ENCODE measurements at regions not wholly inside any gene's neighbourhood (a gene's known extent, or its start where the extent isn't known, plus 50 kb on each side); places are given as distances from the start of the nearest gene placed in this dataset.

DNA sequence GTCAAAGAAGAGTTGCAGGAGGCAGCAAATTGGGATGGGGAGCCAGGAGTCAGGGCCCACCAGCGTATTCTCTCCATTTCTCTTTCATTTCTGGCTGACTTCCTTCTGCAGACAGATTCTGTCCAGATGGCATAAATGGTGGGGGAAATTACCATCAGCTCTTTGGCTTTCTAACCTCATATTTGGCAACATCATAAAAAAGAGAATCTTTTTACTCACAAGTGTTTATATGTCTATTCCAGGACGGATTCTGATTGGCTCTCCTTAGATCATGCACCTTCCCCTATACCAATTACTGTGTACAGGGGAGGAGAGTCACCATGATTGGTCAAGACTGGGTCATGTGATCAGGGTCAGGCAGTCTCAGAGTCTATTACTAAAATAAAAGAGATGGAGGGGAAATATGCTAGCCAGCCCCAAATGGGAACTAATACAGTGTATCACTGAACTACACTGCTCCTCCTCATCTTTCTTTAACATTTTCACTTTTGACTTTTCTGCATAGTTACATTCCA is 537.1 kb upstream of the EEF2KMT start:
- no peak for DNase-seq

DNA sequence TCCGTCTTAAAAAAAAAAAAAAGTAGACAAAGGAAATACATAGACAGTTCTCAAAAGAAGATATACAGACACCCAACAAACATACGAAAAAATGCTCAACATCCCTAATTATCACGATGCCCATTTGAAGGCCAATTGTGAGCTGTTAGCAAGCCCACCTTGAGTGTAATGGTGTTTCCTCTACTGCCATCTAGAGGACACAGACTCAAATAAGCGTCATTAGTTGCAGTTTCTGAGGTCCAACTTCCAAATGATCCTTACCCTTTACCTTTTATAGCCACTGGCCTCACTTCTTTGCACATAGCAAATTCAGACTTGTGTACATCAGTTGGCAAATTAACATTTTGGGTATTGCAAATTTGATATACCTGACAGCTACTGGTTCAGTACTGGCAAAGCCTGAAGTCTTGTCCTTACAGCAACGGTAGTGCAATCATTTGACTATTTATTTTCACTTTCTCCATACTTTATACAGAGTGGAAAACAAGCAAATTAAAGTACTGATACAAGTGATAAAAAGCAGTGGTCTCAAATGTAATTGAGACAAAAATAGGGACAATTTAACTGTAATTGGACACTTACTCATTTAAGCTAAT is 536.3 kb upstream of the EEF2KMT start:
- no peak for DNase-seq

DNA sequence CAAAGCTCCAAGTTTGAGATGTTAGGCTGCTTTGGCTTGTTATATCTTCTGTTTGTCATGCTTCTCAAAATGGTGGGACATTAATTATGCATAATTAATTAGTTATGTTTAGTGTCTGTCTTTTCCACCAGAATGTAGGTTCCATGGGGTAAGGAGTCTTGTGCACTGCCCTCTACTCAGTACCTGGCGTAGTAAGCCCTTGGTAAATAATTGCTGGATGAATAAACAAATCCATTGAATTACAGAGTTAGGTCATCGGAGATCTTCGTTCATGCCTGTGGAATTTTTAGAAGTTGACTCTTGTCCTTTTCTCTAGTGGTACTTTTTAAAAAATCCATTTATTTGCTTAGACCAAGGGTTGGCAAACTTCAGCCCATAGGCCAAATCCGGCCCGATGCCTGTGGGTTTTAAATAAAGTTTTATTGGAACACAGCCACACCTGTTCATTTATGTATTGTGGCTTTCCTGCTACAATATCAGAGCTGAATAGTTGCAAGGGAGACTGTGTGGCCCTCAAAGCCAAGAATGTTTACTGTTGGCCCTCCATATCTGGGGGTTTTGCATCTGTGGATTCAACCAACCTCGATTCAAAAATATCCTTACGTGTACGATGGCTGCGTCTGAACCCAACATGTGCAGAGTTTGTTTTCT is 524.8 kb upstream of the EEF2KMT start:
- no peak for DNase-seq

DNA sequence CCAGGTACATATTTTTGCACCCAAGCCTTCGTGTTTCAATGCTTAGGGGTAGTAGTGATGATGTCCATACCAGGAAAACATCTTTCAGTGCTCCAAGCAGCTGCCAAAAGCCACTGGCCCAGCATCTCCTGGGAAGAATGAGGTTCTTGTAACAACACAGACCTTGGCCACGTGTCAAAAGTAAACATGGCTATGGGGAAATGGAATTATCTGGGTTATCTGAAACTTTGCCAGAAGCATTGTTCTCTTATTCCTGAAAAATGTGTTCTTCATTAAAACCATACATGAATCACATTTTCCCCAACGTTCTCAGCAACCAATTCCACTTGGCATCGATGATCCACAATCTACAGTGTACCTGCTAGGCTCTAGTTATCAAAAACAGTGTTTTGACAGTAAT is 524.2 kb upstream of the EEF2KMT start:
- DNase-seq, result no peak

DNA sequence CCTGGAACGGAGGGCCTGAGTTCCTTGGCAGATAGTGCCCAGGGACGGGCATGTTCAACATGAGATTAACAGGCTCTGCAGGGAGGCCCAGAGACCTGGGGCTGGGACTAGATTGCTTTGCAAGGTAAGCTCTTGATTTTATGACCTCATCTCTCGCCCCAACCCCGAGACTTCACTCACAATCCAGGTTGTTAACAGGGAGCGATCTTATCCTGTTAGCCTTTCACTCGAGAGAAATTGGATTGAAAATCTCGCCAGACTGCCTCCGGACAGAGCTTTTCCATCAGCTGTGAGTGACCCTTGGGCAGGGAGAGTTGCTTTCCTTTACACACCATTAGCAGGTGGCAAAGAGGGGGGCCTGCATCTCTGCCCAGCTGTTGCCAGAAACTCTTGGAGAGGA is 521.7 kb upstream of the EEF2KMT start:
- DNase-seq, result no peak

- no peak for DNase-seq
These were observed 519.2 kb upstream of the EEF2KMT start for GRCh38 chr16:5616841-5617240.

GRCh38 chr16:5615868-5616642 is 518.5 kb upstream of the EEF2KMT start:
- DNase-seq, result peak in 54 of 58 donors; percentile 4 to 72 (median 36)

DNA sequence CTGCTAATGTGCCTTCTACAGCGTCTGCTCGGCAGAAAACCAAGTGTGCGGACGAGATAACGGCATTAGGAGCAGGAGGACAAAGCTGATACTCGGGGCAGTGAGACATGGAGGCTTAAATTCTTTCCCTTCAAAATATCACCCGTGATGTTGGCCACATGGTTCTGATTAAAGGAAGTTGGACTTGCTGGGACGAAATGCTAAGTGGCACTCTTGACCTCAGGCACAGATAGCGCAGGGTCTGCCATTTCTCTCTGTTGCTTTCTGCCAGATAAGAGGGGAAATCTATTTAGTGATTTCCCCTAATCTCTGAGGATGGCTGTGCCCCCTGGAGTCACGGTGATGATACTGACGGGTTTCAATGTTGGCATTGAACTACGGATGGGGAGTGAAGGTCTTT is 509.6 kb upstream of the EEF2KMT start:
- no peak for DNase-seq

DNA sequence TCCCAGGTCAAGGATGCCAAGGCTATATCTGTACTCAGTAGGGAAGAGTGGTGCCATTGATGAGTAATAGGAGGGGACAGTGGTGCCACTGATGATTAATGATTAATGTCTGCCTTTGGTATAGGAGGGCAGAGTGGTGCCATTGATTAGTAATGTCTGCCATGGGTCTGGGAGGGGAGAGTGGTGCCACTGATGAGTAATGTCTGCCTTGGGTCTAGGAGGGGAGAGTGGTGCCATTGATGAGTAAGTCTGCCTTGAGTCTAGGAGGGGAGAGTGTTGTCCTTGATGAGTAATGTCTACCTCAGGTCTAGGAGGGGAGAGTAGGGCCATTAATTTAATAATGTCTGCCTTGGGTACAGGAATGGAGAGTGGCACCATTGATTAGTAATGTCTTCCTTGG is 507.8 kb upstream of the EEF2KMT start:
- DNase-seq, result no peak

- peak in 20 of 58 donors; percentile 1 to 76 (median 11) for DNase-seq
These were observed 507.2 kb upstream of the EEF2KMT start for GRCh38 chr16:5604770-5605169.

- no peak for DNase-seq
These were observed 506.2 kb upstream of the EEF2KMT start for GRCh38 chr16:5603836-5604235.

DNA sequence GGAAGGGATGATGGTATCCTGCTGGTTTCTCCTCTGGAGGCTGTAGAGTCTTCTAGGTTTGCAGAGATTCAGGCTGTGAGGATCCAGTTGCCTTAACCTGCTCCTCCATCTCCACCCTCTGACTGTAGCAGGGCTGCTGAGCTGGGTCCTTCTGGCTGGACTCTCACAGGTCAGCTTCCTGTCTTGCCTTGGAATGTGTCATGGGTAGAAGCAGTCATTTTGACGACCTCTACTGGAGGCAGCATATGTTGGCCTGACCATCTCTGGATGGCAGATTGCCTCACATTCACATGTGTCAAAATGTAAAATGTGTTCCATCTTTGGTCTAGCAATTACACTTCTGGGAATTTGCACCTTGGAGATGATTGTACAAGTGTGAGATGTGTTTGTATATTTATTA is 504.4 kb upstream of the EEF2KMT start:
- no peak for DNase-seq

GRCh38 chr16:5598793-5599192 is 501.2 kb upstream of the EEF2KMT start:
- DNase-seq, result peak in 1 of 58 donors; percentile 20

DNA sequence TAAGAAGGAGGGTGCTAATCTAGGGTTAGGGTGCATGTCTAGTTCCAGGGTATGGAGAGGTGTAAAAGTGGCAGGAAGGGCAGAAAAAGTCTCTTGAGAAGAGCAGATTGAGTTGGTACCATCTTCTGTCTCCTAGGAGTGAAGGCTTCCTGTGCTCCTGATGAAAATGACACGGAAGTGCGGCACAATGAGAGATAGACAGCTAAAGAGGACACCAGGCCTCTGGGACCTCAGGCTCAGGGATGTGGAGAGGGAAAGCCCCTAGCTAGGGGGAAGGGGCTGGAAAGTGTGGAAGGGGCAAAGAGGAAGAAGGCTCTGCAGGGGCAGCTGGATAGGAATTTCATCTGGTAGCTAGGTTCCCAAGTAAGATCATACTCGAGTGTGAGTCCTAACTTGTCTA is 498.3 kb upstream of the EEF2KMT start:
- no peak for DNase-seq

- DNase-seq, result no peak
These were observed 492.8 kb upstream of the EEF2KMT start for GRCh38 chr16:5590416-5590815.

DNA sequence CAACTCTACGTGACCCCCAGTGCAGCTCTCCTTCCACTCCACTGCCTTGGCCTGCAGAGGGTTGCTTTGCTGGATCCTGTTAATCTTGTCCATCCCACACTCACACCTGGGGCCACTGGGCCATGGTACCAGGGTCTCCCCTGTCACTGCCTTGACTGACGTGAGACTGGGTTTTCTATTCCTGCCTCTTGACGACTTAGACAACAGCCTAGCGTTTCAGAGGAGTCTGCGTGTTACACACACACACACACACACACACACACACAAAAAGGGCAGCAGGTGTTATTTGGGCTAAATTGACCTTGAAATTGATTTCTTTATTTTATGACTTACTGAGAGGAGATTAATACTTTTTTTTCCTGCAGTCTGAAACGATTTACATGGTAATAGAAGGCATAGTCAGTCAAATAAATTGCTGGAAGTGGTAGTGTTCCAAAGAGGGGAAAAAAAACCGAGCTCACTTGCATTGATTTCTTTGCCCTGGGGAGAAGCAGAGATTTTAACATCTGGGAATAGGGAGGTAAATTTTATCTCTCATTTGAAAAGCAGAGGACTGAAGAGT is 492.3 kb upstream of the EEF2KMT start:
- no peak for DNase-seq

DNA sequence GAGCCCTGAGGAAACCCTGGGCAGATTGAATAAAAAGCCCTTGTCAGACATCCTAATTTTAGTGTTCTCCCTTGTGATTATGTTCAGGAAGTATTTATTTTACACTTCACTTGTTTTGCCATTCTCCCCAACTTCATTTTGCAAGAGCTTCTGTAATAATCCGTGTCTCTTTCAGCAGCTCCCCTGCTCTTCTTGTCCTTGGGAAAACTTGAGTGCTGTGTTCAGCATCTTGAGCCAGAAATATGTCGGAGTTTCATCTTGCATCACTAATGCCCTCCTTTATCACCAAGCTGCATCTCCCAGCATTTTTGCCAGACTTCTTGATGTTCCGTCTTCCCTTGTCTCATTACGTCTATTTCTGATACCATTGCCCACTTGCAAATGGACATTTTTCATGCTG is 486.5 kb upstream of the EEF2KMT start:
- DNase-seq, result no peak

DNA sequence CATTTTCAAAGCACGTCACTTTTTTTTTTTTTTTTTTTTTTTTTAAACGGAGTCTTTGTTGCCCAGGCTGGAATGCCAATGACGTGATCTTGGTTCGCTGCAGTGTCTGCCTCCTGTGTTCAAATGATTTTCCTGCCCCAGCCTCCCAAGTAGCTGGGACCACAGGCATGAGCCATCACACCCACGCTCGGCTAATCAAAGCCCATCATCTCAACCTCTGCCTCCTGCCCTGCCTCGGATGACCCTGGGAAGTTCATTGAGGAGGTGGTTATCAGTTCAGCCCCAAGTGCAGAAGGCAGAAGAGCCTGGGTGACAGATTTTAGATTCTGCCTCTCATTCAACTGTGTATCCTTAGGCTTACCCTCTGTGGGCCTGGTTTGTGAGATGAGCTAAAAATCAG is 484.9 kb upstream of the EEF2KMT start:
- DNase-seq, result no peak

DNA sequence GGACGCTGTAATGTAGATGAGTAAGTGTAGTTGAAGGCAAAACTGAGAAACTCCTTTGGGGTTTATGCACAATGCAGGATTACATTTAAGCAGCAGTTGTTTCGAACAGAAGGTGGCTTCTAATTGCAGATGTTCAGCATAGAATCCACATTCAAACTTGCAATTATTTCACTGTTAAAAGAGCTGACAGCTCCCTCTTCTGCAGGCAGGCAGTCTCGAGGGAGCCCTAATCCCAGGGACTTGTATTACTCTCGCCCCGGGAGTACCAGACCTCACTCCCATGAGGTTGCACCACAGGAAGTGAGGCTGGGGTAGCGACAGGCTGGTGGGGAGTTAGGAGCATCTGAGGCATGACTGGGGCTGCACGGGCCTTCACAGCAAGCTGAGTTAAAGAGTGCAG is 484.3 kb upstream of the EEF2KMT start:
- DNase-seq, result no peak

DNA sequence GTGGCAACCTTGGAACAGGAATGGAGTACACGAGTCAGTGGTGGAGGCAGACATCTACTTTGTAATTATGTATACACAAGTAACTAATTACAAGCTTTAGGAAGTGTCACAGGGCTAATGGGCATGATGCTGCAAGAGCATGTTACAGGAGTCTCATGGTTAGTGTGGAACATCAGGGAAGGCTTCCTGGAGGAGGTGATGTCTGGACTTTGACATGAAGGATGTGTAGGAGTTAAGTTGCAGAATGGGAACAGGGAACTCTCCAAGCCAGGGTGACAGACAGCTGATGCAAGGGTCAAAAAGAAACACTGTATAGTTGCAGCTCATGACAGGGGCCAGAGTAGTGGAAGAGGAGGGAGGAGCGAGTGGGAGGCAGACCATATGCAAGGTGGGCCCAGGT is 483.8 kb upstream of the EEF2KMT start:
- no peak for DNase-seq

DNA sequence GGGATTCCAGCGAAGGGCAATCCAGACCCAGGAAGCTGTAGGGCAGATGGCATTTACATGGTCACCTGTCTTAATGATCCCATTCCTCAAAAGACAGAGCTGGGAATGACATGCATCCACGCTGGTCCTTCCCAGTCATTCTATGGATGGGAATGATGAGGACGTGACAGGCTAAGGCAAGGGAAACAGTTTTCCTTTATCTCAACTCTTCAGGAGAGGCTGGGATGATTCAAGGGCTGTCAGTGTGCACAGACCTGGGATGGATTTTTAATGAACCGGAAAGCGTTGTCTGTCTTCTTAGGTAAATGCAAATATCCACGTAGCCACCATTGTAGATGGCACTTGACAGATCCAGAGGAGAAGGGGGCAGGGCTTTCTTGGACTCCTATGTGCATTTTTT is 483.2 kb upstream of the EEF2KMT start:
- no peak for DNase-seq

DNA sequence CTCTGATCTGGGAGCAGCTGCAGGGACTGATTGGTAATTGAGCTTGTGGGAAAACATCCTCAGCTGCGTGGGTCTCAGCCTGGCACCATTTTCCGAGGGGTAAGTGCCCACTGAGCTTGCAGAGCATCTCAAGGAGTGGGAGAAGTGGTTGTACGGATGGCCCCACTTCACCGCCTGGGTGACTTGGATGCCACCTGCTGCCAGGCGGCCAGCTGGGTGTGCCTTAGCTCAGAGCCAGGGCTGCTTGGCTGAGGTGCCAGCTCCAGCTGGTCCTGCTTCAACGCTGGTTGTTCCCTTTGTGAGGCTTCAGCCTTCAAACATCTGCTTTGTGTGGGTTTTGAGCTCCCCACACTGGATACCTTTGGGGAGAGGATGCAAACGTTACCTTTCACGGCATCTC is 482.7 kb upstream of the EEF2KMT start:
- DNase-seq, result peak in 12 of 58 donors; percentile 1 to 38 (median 6)

Data from anterior cingulate cortex (tissue), 58 donors.